ENCODE measurements at regions not wholly inside any gene's neighbourhood (a gene's known extent, or its start where the extent isn't known, plus 50 kb on each side); places are given as distances from the start of the nearest gene placed in this dataset.
"Not testable (repeated sequence)": the region's sequence is repeated elsewhere in the genome, so short reads cannot be mapped to it uniquely, and the experiment has no call there.

DNA sequence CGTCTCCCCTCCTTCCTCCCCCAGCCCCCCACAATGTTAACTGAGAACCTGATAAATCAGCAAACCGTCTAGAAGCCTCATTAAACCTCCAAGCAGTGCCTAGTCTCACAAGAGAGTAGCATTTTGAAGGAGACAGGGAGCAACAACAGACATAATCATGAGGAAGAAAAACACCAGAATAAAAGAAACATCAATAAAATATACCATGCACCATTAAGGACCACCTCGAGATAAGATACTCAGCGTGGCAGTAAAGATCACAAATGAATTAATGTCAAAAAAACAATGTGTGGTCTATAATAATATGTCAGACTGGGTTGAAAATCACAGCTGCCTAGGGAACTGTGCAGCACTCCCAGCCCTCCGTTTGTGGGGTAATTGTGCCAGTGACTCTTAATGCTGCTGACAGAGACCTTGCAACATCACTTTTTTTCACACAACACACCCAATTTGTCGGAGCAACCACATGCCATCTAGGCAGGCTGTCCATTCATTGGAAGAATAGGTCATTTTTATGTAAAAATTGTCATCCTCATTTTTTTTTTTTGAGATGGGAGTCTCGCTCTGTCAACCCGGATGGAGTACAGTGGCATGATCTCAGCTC, 450.8 kb upstream of the WWC1 start:
- no peak for DNase-seq

DNA sequence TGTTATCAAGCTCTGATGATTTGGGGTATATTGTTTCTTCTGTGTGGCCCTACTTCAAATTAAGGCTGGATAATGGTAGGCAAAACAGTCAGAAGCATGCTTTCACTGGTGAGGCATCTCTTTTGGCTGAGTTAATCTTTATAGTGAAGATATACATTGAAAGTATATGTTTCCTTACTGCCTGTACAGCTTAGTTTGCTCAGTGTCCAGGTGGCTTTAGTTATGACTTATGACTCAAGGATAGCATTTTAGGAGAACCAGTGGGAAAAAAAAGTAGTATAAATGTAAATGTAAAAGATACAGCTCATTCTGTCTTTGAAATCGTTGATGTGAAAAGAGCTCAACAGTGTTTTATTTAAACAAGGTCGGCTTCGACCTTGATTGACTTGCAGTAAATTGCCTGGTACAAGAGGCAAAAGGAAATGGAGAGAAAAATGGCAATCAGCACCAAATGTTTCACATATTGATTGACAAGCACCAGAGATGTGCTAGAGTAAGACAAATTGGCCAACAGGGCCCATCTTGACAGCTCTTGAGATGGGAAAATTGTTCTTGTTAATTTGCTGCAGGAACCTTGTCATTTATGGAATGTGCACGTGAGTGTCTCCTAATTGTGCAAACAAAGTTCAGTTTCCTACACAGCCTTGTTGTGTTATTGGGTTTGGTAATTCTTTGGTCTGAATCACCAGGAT, 447.4 kb upstream of the WWC1 start:
- DNase-seq = no peak

DNA sequence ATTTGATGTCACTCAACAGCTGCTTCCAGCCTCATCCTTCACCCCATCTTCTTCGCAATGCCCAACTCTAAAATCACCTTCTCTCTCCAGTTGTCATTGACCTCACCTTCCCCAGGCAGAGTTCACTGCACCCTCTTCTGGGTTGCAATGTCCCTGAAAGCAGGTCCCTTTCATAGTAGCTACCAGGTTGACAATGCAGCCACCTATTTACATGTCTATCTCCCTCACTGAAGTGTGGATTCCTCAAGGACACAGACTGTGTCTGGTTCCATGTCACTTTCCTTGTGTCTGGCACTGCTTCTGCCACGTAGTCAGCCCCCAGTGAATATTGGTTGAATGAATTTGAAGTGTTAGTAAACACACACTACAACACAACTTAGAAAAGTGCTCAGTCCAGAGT, 445.5 kb upstream of the WWC1 start:
- no peak for DNase-seq

DNA sequence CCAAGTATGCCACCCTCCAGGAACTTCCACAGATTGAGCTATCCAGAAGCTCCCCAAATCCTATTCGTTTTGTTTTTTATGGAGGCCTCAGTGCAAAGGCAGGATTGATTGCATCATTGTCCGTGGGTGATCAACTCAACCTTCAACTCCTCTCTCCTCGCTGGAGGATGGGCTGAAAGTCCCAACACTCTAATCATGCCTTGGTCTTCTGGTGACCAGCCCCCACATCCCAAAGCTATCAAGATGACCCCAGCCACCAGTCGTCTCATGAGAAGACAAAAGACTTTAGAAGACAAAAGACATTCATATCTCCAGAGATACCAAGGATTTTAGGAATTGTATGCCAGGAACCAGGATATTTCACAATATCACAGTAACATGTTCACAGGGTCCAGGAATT, 441.6 kb upstream of the WWC1 start:
- no peak for DNase-seq

DNA sequence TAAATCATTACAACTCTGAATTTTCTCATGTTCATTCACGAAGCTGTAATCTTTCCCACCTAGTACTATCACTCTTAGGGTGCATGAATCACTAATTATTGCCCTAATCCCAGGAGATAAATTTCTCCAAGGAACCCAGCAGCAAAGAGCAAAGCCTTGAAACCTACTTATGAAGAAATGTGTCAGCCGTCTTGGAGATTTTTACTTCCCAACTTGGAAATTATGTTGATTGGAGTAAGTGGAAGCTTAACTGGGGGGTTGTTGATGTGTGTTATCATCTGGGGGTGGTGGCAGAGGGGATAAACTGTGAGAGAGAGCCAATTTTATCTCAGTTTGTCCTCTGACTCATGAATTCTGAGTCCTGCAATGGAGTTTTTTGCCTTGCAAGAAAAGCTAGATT, 440.5 kb upstream of the WWC1 start:
- DNase-seq = no peak

DNA sequence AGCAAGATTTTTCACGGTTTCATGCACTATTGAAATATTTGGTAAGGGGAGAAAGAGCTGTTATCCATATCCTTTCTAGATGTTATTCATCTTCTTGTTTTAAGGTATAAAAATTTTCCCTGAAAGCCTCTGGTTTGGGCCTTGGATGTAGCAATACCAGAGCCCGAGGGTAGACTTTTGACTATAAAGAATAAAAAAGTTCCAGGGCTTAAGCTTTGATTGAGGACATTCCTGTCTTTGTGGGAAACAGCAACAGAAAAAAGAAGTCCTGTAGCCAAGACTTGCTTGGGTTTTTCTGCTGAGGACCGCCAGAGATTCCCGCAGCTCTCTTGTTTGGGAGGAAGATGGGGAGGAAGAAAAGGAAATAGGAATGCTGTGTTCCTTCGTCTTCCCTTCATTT, 440.0 kb upstream of the WWC1 start:
- DNase-seq = no peak

DNA sequence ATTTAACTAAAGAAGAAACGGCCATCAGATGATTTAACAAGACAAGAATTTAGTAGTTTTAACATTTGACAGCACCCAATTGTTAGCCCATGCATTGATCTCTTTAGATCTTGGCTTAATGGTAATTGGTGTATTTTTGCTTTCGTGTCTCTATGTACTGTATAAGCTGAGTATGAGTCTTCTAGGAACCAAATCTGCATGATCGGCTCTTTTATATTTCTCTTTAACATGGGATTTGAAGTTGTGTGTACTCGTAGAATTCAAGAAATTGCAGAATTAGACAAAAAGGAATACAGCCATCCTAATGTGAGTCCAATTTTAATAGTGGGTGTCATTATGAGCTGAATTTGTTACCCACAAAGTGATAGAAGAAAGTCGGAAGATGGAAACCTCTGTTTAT, 438.9 kb upstream of the WWC1 start:
- DNase-seq = no peak

DNA sequence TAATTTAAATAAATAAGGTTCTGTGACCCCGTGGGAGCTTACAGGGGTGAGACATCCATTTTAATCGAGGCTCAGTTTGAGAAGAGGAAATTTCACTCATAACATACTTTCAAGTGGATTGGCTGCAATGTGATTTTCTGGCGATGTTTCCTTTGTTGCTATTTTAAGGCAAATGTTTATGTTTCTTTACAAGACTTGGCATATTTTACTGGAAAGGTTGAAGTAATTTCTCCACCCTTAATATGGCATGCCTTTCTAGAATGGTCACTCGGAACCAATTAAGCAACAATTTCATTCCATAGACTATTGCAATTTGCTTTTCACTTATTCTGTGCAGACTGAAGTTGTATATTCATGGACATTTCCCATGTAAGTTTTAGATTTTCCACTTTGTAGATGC, 438.0 kb upstream of the WWC1 start:
- no peak for DNase-seq

DNA sequence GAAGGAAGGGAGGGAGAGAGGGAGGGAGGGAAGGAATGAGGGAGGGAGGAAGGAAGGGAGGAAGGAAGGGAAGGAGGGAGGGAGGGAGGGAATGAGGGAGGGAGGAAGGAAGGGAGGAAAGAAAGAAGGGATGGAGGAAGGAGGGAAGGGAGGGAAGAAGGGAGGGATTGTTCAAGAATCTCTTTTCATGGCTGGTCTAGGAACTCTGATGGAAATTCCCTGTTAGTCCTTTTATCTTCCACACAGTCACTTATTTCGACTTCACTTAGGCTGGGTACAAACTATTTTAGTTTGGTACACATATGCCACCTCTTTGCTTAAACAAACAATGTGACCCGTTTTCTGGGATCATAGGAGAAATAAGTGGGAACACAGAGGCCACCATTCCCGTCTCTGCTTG, 435.6 kb upstream of the WWC1 start:
- DNase-seq = no peak

DNA sequence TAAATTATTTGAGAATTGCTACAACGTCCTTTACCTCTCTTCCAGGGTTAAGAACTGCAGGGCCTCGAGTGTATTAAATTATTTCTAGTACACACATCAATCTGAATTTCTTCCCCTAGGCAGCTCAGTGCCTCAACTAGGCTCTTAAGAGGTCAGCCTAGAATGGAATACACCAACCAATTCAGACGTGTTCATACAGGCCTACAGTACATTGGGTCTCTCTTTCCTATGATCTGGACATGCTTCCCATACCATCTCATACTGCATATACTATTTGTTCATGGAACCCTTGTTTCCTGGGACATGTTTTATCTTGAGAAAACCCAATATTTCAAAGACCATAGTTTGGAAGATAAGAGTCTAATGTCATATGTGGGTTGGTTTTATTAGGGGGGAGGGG, 434.1 kb upstream of the WWC1 start:
- DNase-seq = no peak

DNA sequence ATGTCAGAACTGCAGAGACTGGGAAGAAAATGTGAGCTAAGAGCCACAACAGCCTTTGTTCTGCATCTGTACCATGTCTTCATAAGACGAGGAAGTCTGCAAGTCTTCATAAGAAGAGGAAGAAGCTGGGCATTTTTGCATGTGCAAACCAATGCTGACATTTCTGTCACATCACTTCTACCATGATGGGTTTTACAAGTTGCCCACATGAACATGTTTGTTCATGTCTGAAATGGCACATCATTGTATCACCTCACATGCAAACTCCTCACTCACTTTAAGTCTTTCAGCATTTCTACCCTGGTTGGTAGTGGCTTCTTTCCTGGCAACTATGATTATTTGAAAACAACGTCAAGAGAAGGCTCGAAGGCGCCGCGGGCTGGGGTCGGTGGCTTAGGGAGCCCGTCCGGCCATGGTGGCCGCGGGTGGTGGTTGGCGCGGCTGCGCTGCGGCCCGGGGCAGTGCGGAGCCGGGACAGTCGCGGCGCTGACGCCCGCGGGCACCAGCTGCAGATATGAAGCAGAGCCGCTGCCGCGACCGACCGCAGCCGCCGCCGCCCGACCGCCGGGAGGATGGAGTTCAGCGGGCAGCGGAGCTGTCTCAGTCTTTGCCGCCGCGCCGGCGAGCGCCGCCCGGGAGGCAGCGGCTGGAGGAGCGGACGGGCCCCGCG, 433.1 kb upstream of the WWC1 start:
- DNase-seq = not testable (repeated sequence)

DNA sequence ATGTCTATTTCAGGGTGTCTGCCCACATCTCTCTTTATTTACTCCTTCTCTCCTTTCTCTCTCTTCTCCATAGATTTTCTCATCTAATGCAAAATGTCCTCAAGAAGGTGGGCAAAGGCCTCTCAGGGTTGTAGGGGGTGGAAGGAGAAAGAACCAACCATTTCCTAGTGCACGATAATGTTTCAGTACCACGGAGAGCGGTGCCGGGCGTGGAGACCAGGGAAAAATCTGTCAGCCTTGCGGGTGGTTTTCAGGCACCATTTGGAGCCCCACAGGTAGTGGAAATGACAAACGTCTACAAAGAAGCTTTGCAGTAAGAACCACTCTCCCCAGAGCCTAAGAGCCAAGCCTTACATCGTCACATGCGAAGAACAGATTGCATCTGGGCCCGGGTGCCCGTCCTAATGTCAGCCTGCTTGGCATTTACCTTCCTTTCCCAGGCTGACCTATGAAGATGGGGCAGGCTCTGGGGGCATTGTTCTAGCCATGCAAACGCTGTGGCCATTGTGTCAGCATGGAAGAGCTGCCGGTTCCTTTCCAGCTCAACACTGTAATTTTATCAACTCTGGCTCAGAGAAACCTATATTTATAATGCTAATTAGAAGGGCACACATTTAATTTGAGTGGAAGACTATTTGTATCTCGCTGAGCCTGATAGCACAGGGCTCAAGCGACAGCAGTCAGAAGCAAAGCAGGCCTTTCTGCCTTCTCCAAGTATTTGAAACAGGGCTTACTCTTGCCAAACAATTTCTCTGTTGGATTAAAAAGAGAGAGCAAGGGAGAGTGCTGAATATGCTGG, 430.1 kb upstream of the WWC1 start:
- no peak for DNase-seq

DNA sequence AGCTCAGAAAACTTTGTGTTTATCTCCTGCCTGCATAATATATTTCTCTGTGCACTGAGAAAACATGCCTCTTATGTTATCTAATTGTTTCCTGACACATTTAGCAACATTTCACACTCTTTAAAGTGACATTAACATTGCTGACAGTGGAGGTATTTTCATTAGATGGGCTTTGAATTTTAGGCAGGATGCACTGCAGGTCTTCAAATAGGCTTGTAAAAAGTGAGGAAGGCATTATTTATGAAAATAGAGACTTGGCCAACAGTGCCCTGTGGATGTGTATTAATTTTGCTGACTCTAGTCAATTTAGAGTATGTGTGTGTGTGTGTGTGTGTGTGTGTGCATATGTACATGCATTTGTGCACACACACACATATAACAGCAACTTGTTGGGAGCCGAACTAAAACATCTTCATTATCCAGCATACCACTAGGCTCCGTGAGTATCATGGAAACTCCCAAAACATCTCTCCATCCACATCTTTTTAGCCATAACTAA, 429.5 kb upstream of the WWC1 start:
- DNase-seq = no peak

DNA sequence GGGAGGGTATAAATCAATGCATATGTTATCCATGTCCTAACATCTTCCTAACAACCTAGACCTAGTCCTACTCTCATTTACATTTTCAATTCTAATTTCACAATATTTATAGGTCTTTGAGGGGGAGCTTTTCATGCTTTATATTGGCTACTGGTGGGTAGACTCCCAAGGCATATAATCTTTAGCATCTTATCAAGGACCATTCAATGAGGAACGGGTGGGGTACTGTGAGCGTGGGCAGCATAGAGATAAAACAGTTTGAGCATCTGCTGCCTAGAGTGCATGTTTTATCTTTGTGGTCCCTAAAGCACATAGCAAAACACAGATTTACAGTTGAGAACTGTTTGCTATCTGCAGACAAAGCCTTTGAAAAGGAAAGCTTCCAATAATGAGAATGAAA, 427.6 kb upstream of the WWC1 start:
- DNase-seq = no peak

DNA sequence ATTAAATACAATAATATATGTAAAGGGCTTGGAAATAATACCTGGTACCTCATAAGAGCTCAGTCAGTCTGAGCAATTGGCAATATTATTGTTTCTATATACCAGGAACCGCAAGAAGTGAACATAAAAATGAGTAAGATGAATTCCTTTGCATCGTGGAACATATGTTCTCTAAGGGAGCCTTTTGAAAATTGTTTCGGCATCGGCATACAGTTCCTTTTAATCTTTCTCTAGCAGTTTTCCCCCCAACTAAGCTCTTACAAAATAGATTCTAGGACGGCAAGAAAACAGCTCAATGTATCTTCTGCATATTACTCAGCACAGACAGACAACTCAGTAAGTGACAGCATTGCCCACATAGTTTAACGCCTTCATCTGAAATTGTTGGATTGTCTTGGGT, 426.6 kb upstream of the WWC1 start:
- DNase-seq = no peak

DNA sequence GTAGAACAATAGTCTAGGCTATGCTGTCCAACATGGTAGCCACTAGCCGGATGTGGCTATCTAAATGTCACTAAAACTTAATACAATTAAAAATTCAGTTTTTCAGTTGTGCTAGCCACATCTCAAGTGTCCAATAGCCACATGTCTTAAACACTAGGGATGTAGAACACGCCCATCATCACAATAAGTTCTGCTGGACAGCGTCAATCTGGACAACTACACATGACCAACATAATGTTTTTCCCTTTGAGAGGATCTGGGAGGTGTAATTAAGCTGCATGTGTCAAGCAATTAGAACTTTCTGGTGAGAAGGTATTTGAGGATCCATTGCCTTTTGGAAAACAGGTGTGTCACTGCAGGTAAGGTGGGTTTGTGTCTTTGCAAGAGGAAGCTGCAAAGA, 424.6 kb upstream of the WWC1 start:
- no peak for DNase-seq

DNA sequence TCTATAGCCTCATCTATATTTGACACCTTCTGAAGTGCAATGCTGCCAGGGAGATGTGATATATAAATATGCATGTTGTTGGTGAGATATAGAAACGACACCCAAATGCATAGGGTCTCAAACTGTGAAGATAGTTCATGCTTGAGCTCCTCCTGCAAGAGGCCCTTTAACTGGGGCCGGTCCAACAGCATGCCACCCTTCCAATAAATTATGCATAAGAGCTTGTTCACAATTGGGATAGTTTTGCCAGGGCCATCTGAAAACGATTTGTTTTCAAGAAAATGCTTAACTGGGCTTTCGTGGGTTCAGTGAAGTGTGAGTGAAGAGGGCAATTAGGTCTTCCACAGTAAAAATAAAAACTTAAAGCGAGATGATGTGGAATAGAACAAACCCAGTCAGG, 424.2 kb upstream of the WWC1 start:
- DNase-seq = no peak

DNA sequence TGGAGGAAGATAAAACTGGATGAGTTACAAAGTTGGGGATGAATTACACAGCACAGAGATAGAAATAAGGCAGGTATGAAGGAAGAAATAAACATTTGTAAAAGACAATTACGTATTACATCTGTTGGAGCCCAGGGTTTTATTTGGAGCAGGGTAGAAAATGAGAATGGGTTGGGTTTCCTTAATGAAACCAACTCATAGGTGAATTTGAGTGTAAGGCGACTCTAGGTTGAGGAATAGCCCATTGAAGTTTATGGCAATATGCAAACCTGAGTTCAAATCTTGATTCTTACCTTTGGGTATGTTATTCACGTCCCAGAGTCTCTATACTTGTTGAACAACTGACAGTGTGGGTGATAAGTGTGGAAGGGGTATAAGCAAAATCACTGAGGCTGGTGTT, 422.3 kb upstream of the WWC1 start:
- no peak for DNase-seq

DNA sequence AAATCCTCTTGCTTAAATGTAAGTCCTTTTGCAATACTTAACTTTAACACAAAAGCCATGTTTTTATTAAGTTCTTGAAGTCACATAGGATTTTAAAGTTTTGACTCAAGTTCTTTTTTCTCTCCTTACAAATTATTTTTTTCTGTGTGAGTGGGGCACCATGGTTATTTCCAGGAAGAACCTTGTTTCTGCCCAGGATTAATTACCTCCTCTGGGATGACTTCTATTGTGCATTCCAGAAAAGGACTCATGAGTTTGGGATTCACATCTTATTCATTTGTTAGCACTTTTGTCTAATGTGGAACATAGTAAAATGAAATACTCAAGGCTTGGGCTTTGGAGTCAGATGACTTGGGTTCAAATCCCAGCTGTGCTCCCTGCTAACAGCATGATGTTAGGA, 421.4 kb upstream of the WWC1 start:
- DNase-seq = no peak

DNA sequence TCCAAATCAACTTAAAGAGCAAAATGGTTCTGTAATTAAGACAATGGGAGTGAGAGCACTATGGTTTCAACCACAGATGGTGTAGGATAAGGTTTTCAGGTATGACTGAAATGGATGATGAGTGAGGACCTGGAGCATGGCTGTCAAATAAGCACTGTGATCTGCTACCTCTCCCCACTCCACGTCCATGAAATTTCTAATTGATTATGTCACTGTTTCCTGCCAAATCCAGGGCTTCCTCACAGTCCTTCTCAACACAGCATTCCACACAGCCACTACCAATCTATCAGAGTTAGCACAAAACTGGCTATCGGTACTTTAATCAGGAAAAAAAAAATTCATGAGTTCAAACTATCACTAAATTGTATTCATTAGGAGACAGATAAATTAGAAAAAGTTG, 420.4 kb upstream of the WWC1 start:
- DNase-seq = no peak

DNA sequence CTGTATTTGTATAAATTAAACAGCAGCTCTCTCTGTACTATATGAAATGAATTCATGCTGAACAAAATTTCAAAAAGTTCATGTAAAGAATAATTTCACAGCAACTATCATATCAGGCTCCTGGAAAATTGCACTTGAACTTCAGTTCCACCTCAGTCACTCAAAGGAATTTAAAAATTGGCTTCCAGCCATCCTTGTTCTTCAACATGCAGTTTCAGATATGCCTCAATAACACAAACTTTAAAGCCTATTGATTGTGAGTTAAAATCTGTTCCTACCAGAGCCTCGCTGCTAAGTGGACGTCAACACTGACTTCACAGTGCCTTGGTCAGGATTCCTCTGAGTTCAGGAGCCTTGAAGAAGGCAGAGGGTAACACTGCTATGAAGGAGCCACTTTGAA, 418.7 kb upstream of the WWC1 start:
- DNase-seq = no peak

DNA sequence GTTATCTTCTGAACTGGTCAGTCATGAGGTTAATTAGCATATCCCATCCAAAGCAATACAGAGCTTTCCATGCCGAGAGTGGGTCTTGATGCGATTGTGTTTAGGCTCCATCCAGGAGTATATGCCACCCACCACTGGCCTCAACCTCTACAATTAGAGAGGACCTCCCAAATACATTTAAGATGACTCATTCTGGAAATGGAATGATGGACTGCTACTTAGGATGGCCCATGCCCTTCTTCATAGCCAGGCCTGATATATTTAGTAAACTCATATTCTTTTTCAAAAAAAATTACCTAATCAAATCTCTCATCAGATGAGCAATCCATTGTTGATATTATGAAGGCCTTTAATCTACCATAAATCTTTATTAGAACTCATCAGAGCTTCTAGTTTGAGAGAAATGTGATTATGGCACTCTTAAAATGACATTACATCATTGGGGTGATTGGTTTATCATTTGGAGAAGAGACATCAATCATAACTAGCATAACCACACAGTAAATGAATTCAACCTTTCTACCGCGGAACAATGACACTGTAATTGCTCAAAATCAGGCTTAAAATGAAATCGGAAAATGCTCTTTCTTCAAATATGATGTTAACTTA, 414.2 kb upstream of the WWC1 start:
- no peak for DNase-seq

DNA sequence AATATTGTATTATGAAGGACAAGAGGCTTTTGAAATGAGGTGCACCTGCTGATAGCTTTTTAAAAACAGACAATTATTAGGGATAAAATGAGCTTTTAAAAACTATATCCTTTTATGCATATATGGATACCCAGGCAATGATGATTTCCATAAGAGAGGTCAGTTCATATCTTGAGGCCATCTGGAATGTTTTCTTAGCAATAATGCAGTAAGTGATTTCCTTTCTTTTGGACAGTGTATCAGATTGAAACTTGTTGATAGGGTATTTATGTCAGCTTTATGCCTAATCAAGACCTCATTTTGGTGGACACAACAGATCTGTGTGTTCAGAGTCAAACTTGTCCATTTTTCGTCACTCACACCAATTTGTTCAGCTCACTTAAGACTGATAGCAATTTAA, 413.5 kb upstream of the WWC1 start:
- DNase-seq = no peak

Data from CD4-positive, alpha-beta T cell treated with Interleukin-6 for 4 hours (primary cell).